Activated T-helper 1 cell treated with Interleukin-2 at 50 U/mL for 16 hours (primary cell): ENCODE measurements at regions not wholly inside any gene's neighbourhood (a gene's known extent, or its start where the extent isn't known, plus 50 kb on each side); places are given as distances from the start of the nearest gene placed in this dataset.

Source experiments
- DNase-seq: peaks from one replicate; pipeline ENCODE4 v3.0.0-alpha.2; 2020; ENCODE audit warnings: low read depth

- no peak for DNase-seq
These were observed 86.2 kb upstream of the MBNL2 start for GRCh38 chr13:97135883-97136282.

GRCh38 chr13:97136418-97136817 lies 85.7 kb upstream of the MBNL2 start:
- DNase-seq = no peak

- DNase-seq = no peak
These were observed 82.4 kb upstream of the MBNL2 start for GRCh38 chr13:97139691-97140090.

GRCh38 chr13:97140131-97140530 lies 82.0 kb upstream of the MBNL2 start:
- DNase-seq = no peak

GRCh38 chr13:97140611-97141010 lies 81.5 kb upstream of the MBNL2 start:
- no peak for DNase-seq

- no peak for DNase-seq
These were observed 81.0 kb upstream of the MBNL2 start for GRCh38 chr13:97141097-97141496.

- DNase-seq = no peak
These were observed 80.5 kb upstream of the MBNL2 start for GRCh38 chr13:97141564-97142005.

GRCh38 chr13:97142452-97142851 lies 79.7 kb upstream of the MBNL2 start:
- DNase-seq = no peak

- no peak for DNase-seq
These were observed 77.1 kb upstream of the MBNL2 start for GRCh38 chr13:97145057-97145456.

GRCh38 chr13:97148894-97149293 lies 73.2 kb upstream of the MBNL2 start:
- DNase-seq = no peak

GRCh38 chr13:97160421-97160820 lies 61.7 kb upstream of the MBNL2 start:
- no peak for DNase-seq

GRCh38 chr13:97161582-97162231 lies 60.4 kb upstream of the MBNL2 start:
- no peak for DNase-seq

GRCh38 chr13:97165502-97166425 lies 56.4 kb upstream of the MBNL2 start:
- no peak for DNase-seq

GRCh38 chr13:97171136-97171535 lies 51.0 kb upstream of the MBNL2 start:
- no peak for DNase-seq
